ENCODE measurements at regions not wholly inside any gene's neighbourhood (a gene's known extent, or its start where the extent isn't known, plus 50 kb on each side); places are given as distances from the start of the nearest gene placed in this dataset.

DNA sequence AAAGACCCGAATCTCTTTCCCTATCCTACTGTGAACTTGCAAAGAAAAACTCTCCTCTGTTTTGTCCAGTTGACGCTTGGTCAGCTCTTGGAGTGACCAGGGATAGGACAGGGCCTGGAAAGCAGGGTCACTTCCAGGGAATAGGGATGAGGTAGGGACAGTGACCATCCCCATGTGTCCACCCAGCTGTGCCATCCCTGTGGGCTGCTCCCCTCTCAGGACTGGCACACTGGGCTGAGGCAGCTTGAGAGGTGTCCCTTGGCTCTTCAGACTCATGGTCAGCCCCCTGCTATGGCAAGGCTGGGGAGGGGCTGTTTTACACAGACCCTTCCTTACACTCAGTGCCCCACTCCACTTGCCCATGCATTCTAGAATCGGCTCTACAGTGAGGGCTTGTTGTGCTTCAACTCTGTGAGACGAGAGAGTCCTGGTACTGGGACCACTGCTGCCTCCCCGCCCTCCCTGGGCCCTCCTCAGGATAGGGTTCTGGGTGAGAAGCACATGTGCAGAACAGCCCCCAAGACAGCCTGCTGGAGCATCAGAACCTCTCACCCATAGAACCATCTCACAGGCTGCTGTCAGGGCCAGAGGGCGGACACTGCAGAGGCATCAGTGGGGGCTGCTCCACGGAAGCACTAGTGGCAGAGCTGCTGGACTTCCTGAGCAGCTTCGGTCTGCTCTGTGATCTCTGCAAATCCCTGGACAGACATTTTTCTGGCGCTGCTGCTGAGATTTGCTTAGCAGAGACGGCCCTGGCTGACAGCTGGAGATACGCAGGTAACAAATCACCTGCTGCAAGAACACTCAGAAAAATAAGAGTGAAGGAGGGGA, 202.8 kb upstream of the CXCL12 start:
- TF ChIP-seq EP300 (IDR thresholded peaks at IDR 0.05), result no peak
- TF ChIP-seq, protein P1, sequence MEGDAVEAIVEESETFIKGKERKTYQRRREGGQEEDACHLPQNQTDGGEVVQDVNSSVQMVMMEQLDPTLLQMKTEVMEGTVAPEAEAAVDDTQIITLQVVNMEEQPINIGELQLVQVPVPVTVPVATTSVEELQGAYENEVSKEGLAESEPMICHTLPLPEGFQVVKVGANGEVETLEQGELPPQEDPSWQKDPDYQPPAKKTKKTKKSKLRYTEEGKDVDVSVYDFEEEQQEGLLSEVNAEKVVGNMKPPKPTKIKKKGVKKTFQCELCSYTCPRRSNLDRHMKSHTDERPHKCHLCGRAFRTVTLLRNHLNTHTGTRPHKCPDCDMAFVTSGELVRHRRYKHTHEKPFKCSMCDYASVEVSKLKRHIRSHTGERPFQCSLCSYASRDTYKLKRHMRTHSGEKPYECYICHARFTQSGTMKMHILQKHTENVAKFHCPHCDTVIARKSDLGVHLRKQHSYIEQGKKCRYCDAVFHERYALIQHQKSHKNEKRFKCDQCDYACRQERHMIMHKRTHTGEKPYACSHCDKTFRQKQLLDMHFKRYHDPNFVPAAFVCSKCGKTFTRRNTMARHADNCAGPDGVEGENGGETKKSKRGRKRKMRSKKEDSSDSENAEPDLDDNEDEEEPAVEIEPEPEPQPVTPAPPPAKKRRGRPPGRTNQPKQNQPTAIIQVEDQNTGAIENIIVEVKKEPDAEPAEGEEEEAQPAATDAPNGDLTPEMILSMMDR (IDR thresholded peaks at IDR 0.05), result no peak
